AML-193 (cell line): ENCODE measurements at regions not wholly inside any gene's neighbourhood (a gene's known extent, or its start where the extent isn't known, plus 50 kb on each side); places are given as distances from the start of the nearest gene placed in this dataset.

Source experiments
- DNase-seq, 2 experiments: peaks; one replicate each; lab custom pipeline; 2025; lab: John Stamatoyannopoulos, UW

DNA sequence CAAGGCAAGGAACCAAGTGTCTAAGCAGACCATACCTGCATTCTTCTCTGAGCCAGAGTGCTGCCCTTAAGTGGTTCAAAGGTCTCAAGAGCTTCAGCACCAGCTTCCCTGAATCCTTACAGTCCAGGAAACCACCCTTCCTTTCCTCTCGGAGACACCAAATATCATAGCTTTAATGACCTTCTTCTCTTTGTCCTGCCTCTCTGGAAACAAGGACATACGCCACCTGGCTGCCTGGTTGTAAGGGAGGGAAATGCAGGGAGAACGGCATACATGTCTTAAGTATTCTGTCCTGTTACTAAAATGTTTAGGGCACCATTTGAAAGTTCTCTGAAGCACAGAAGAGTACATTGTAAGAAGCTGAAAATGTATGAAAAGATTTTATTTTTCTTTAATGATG, 155.6 kb upstream of the ARRDC4 start:
- DNase-seq, result no peak

DNA sequence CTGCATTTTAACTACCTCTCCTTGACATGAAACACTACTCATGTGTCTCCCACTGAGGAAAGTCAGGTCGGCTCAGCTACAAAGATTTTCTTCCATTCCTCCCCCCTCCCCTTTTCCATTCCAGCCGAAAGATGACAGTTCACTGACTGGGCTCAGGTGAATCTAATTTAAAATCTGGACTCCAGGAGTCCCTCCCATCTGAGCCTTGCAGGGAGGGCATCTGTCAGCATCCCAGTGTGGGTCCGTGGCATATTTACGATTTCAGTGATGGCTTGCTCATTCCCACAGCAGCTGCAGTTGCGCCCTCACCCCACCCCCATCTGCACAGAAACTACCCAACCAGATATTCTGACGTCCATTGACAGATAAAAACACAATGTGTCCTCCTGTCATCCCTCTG, 153.7 kb upstream of the ARRDC4 start:
- DNase-seq, result no peak

DNA sequence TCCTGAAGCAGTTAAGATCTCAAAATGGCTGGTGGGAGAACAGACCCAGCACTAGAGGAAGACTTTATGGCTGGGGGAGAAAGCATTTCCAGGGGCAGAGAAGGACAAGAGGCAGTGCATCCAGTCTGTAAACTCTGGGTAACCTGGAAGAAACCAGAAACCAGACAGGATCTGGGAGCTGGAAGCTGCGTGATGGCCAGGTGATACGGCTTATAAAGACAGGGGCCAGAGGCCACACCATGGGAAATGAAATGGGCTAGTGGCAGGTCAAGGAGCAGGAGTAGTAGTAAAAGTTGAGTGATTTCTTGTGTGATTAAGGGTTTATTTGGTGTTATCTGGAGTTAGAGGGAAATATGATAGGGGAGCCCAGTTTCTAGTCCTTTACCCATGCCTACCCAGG, 144.7 kb upstream of the ARRDC4 start:
- no peak for DNase-seq

GRCh38 chr15:97817276-97817890, 143.1 kb upstream of the ARRDC4 start:
- DNase-seq, result no peak

DNA sequence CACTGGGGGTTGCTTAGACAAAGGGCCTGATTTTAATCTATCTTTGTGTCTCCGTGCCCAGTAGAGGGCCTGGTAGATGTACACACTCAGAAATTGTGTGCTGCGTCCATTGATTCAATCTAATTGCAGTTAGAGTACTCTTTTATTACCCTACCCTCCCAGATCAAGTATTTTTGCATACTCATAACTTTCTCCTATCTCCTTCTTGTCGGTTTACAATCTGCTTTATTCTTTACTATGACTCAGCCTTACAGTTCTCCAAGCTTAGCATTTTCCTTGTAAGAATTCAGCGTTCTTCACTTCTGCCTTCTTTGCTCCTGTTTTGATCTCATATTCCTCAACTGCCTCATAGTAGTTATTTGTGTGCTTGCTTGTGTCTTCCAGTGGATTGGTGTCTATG, 124.5 kb upstream of the ARRDC4 start:
- DNase-seq, result no peak

GRCh38 chr15:97837896-97838295, 122.6 kb upstream of the ARRDC4 start:
- DNase-seq, result no peak

DNA sequence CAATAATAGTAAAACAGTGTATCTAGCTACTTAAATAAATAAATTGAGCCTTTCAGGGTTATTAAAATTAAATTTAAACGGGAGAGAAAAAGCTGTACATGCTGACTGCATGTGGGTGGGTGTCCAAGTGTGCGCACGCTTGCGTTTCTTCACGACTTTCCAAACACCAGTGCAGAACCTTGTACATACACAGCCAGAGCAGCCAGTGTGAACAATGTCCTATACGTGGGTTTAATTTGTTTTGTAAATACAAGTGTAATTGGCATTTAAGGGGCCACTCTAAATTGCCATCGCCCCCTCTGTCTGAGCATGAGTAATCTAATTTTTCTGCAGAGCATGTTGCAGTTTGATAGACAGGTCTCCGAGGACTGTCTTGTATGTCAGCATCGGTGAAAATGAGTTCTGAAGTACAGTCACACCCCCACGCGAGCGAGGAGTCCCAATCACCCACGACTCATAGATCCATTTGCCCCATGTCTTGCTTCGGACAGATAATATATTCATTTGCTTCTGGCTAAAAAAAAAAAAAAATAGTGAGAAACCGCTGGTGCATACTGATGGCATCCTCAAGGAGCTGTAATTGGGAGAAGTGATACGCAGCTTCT, 121.8 kb upstream of the ARRDC4 start:
- DNase-seq, result no peak

GRCh38 chr15:97840501-97840900, 120.0 kb upstream of the ARRDC4 start:
- DNase-seq, result no peak

DNA sequence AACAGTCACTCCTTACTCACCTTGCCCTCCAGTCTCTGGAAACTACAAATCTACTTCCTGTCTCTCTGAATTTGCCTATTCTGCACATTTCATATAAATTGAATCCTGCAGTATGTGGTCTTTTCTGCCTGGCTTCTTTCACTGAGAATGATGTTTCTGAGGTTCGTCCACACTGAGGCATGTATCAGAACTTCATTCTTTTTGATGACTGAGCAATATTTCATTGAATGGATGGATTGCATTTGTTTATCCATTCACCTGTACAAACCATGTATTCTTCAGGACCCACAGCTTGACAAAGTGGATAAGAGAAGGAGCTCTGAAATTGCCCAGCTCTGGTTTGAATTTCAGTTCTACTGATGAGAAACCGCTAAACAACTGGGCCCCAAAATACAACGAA, 118.9 kb upstream of the ARRDC4 start:
- DNase-seq, result no peak

DNA sequence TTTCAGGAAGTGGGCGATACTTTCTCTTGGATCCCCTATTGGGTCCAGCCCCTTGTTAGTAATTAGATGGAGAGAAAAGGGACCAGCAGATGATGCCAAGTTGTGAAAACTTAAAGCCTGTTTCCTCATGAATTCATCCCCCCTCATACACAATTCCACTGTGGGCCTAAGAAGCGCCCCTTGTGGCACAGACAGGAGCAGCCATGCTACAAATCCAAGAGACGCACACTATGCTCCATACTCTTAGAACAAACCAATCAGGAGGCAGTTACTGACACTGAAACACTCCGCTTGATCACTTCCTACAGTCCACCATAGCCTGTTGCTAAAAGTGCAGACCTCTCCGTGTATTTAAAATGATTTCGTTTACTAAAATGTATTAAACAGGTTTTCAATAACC, 111.3 kb upstream of the ARRDC4 start:
- no peak for DNase-seq

DNA sequence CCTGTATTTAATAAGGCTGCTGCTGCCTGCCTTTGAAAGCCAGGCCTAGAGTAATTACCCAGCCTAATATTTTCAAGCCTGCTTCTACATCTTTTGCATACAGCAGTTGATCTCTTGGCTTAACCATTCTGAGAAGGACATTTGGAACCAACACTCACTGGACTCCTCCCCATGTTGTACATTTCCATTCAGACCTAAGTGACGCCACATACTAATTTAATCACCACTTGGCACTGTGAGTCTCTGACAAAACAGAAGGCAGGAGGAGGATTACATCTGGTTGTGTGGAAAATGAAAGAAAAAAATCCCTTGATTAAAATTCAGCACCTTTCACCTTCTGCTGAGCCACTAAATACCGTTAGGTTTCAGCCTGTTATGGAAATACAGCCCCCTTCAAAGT, 102.2 kb upstream of the ARRDC4 start:
- no peak for DNase-seq

GRCh38 chr15:97861529-97862260, 98.8 kb upstream of the ARRDC4 start:
- no peak for DNase-seq

GRCh38 chr15:97866959-97867358, 93.5 kb upstream of the ARRDC4 start:
- DNase-seq, result no peak

DNA sequence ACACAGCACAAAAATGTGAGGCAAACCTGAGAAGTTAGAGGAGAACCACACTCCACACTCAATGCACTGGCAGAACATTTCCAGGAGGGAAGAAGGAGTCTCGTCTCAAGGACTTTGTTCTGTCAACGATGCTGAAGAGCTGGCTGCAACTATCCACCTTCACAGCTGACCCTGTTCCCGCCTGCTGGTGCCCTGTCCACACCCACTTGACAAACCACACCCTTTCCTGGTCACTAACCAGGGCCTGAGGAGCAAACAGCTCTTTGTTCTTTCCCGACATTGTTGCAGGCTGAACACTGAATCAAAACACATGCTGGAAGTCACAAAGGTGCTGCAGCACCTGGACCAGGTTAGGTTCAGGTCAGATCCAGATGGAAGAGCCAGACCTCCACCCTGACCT, 92.6 kb upstream of the ARRDC4 start:
- DNase-seq, result no peak

DNA sequence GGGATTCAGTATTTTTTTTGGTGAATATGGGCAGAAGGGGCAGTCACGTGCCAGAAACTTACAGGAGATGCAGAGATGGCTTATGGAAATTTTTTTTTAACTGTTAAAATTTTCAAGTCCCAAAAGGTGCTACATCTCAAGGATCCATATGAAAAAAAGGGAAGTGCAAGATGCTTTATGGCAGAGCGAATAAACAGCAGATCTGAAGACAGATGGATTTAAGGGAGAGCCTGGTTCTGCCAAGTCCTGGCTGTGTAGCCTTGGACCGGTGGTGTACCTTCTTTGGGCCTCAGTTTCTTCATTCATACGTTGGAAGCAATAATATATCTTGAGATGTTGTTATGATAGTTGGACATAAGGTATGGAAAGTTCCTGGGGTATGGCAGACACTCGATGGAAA, 91.5 kb upstream of the ARRDC4 start:
- DNase-seq, result no peak

GRCh38 chr15:97870771-97871170, 89.7 kb upstream of the ARRDC4 start:
- no peak for DNase-seq

DNA sequence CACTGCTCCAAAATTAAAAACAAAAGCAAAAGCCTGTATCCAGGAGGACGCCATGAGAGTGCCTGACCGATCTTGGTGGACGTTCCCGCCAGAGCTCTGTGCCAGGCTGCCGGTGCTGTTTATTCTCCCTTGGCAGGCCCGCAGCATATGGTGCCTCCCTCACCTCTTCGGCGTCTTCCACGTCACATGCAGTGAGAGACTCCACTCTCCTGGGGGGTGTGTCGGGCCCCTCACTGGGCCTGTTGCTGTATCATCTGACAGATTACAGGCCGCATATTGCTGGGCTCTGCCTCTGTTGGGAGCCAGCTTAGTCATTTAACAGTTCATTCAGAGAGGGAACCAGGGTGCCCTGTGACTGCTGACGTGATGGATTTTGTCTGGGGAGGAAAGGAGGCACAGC, 86.4 kb upstream of the ARRDC4 start:
- DNase-seq, result no peak

GRCh38 chr15:97875025-97875512, 85.4 kb upstream of the ARRDC4 start:
- no peak for DNase-seq

- DNase-seq, result no peak
Observed at GRCh38 chr15:97875513-97876280, 84.8 kb upstream of the ARRDC4 start.

DNA sequence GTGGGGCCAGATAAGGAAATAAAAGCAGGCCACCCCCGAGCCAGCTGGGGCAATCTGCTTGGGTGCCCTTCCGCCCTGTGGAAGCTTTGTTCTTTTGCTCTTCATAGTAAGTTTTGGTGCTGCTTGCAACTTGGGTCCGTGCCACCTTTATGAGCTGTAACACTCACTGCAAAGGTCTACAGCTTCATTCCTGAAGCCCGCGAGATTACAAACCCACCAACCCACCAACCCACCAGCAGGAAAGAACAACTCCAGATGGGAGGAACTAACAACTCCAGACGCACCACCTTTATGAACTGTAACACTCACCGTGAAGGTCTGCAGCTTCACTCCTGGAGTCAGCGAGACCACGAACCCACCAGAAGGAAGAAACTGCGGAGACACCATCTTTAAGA, 84.2 kb upstream of the ARRDC4 start:
- no peak for DNase-seq

DNA sequence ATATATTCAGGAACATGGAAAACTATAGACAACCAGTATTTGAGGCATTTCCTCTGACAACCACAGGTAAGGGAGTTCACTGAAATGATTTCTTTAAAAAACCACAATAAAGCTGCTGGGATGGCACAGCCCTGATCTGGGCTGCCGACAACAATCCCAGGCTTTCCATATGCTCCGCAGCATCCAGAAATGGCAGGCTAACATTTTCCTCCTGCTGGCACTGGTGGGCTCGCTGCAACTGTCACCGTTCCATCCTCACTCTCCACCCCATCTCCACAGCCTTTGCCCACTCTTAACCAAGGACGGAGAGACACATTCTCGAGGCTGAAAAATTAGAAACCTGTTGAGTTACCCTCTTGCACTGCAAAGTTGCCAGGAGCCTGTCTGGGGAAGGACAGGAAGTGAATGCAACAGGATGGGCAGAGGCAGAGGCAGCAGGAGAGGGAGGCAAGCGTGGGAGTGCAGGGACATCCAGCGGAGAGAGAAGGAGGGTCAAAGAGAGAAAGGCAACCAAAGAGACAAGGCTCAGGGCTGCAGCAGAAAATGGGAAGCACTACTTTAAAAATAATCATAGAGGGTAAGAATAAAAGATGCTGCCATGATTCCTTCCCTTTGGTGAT, 79.0 kb upstream of the ARRDC4 start:
- no peak for DNase-seq

- DNase-seq, result no peak
Observed at GRCh38 chr15:97884513-97885131, 75.9 kb upstream of the ARRDC4 start.
